Medulla oblongata (tissue), 1 donor: ENCODE measurements at regions not wholly inside any gene's neighbourhood (a gene's known extent, or its start where the extent isn't known, plus 50 kb on each side); places are given as distances from the start of the nearest gene placed in this dataset.
A peak's percentile ranks its signal among the peaks of the same experiment; 100 is the strongest.

ENCODE experiments used
- DNase-seq: peaks from one replicate; pipeline ENCODE4 v3.0.0-alpha.2; 2015; ENCODE audit errors: extremely low spot score

DNA sequence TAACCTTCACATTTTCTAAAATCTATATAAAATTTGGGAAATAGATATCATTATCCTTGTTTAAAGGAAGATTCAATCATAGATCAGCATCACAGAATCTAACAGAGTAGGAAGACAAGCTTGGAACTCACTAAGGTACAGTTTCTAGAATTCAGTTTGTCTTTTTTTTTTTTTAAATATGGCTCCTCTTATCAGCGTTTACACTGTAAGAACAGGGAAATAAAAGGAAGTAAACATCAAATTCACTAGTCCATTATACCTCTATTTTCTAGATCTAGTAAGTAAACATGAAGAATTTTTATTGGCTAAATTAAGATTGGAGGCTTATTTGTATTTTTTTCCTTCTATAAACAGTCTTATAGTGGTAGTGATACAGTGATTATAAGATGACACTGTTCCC, 144.9 kb downstream of the LRIG3 start:
- DNase-seq: no peak

DNA sequence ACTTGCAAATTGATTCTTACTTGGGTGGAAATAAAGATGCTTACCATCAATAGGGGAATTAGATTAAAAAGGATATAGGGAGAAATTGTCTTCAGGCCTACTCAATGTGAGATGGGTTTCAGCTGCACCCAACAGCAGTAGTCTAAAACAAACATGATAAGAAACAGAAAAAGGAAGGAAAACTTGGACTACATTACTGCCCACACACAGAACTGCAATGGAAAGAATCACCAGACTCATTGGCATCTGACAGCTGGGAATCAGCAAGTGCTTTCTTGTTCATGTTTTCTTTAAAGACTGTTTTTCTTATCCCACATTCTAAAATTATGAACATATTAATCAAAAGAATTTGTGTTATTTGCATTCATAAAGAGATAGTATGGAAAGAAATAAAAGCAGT, 144.2 kb downstream of the LRIG3 start:
- DNase-seq: no peak

DNA sequence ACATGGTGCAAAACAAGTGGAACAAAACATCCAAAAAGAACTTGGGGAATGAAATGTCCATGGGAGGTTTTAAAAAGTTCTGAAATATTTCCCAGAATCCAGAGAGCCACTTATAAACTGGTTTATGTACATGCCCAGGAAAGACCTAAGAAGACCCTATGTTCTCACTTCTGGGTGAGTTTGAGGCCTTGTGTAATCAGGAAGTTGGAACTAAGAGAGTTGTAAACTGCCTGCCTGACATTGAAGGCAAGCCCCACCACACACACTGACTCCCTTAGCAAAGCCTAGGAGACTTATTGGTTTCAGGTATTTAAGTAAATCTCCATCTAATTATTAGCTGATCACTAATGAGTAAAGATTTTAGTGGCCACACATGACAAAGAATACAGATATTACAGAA, 142.5 kb downstream of the LRIG3 start:
- no peak for DNase-seq

DNA sequence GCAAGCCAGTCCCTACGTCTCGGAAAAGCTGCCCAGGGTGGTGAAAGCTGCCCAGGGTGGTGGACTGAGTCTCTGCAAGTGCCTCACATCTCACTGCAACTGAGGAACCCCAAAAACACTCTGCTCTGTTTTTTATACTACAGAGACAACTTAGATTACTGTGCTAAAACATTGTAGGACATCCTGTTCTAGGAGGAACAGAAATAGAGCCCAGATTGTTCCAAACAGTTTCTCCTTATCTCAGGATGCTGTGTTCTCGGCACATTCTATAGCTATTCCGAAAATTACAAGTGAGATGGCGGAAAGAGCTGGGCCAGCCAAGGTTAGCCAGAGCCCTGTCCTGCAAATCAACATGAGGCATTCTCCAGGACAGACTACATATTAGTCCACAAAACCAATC, 138.7 kb downstream of the LRIG3 start:
- no peak for DNase-seq

DNA sequence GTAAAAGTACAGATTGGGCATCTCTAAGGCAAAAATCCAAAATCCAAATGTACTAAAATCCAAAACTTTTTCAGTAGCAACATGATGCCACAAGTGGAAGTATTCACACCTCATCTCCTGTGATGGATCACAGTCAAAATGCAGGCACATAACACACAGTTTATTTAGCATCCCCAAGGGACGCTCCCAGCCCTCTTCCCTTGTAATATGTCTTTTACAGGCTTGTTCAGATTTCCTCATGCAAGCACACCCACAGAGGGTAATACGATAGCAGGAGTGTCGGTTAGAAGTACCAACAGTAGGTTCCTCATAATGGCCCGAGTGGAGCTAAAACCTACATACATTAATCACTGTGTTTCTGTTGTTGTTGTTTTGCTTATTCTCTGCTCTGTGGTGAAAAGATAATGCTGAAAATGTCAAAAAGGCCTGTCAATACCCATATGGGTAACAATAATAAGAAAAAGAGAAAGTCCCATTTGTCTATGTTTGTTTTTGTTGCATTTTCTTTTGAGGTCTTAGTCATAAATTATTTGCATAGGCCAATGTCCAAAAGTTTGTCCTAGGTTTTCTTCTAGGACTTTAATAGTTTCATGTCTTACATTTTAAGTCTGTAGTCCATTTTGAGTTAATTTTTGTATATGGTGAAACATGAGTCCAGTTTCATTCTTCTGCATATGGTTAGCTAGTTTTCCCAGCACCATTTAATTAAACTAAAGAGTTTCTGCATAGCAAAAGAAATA, 133.1 kb downstream of the LRIG3 start:
- no peak for DNase-seq

DNA sequence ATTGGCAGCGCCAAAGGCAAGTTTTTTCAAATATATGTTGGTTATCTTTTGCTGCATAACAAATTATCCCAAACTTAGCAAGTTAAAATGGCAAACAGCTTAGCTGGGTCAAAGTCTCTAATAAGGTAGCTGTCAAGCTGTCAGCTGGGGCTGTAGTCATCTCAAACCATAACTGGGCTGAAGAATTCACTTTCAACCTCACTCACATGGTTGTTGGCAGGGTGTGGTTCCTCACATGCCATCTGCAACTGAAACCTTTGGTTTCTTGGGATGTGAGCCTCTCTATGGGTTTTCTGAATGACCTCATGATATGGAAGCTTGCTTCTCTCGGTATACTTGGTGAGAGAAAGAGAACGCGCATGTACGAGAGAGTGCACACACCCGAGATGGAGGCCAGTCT, 125.4 kb downstream of the LRIG3 start:
- no peak for DNase-seq

DNA sequence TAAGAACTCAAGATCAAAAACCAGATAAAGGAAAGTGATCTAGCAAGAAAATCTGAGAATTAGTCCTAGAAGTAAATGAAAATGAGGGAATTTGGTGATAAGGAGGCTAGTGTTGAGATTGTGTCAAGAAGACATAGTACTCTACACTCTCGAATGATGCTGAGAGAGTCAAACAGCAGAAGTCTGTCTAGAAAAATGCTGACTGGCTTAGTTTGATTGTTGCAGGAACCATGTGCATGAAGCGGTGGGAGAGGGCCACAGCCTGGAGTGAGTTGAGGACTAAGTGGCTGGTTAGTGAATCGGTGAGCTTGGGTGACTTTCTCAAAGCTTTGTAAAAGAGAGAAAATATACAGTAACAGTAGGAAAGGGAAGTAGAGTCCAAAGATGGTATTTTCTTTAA, 124.5 kb downstream of the LRIG3 start:
- no peak for DNase-seq

DNA sequence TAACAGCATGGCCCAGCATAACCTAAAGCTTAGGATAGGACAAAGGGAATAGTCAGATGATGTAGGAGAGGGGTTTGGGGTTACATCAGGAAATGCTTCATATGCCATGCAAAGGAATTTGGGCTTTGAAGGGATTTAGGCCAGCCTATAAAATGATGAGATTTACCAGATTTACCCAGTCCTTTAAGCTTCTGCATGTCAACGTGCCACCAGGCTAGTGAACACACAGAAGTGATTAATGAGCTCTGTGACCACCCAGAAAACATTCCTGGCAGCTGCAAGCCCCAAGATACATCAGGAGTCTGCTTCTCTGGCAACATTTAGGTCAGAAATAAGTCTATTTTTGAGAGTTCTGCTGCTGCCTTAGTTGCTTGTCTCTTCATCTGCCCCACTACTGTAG, 118.3 kb downstream of the LRIG3 start:
- no peak for DNase-seq

DNA sequence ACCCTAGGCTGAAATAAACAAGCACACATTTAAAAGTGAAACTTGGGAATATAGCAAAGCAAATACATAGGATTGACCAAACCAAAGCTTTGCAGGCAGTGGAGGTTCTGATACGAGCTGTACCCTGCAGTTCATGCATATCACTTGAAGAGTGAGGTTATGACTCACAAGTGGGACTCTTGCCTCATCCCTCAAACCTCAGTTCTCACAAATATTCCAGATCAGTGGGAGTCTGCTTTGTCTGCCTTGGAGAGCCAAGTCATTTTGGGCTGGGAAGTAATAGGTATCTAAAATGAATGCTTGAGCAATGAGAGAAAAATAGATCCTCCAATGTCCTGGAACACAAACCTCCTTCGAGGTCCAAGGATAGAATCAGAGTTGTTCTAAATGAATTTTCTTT, 116.4 kb downstream of the LRIG3 start:
- no peak for DNase-seq

DNA sequence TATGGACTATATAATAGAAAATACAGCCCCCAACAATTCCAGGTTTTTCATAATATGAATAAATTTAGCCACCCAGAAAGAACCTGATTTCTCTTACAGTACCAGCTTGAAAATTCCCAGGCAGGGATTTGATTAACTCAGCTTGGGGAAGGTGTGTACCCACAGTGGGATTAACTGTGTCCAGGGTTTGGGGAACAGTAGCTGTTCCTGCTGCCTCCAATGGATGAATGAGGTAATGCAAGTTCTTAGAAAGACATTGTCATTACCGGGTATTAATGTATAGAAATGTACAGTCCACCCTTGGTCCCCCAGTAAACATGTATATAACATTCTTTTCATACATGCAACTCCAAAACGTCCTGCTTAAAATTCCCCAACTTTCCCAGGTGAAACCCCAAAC, 115.6 kb downstream of the LRIG3 start:
- DNase-seq: no peak

DNA sequence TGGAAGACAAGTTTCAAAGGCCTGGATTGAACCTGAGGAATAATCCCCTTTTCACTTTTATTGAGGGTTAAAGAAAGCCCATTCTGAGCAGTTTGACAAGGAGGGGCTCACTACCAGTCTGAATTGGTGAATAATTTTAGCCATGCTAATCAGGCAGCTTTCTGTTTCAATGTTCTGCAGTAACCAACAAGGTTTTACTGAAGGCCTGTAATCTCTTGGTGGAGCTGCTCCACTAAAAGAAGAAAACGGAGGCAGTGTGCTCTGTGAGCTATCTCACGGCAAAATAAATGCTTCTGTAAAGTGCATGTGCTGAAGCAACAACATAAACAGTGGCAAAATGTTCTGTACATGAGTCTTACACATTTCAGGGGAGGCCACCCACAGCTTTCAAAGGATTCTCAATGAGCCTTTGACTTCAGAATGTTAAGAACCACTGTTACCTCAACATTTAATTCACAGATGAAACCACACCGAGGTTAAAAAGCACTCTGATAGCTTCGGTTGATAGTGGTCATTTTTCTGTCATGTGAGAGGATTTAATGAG, 111.2 kb downstream of the LRIG3 start:
- no peak for DNase-seq

DNA sequence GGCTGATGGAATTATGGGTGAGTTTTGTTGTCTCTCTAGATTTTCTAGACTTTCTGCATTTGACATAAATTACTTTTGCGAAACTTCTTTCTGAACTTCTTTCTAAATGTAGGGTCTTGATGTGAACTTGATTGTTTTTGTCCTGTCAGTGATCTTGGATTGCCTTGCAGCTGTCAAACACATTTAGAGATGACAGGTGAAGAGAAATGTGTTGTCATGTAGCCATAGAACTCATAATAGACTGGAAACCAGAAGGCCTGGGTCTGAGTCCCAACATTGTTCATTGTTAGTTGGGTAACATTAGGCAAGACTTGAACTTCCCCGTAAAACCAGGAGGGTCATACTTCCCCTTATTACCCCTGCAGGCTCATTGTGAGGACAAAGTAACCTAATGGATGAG, 109.0 kb downstream of the LRIG3 start:
- DNase-seq: no peak

DNA sequence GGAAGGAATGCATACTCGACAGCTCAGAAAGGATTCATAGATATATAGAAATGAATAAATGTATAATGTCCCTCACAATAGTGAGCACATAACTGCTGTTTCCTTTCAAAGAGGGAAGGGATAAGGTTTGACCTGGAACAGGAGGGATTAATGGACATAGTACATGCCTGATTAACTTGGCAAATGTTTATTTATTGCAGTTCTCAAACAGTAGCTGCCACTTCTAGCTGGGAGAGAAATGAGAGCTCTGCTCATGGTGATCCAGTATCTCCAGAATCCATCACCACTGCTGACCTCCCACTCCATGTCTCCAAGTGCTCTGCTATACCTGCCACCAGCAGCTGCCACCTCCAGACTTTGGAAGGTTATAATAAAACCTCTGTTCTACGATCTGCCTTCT, 108.1 kb downstream of the LRIG3 start:
- DNase-seq: no peak

DNA sequence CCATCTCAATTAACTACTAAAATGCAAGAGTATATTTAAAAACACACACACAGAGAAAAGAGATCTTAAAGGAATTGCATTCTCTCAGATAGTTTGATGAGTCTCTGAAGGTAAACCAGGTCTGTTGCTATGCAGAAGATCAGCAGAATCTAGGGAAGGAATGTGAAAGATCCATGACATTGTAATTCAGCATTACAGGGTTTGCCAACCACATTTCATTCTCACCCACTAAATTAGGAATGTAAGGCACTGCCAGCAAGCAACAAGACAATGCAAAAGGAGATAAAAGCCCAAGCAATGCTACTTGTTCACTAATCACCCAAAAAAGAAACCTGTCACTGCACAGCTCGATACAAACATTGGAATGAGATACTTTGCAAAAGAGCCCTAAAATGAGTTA, 106.3 kb downstream of the LRIG3 start:
- DNase-seq: no peak

DNA sequence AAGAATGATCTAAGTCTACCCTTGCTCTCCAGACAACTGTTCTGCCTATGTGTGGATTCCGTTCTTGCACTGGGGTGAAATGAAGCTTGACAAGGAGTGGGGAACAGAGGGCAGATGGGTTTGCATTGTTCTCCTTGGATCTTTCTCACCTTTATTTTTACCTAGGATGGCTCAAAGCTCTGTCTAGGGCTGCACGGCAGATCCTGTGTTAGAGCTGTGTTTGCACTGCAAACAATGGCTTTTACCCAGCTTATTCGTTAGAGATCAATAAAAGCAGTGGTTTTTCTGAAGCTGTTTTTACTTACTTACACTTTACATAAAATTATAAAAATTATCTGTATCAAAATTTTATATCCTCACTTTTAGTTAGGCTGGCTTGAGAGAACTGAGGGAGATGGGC, 105.1 kb downstream of the LRIG3 start:
- no peak for DNase-seq

DNA sequence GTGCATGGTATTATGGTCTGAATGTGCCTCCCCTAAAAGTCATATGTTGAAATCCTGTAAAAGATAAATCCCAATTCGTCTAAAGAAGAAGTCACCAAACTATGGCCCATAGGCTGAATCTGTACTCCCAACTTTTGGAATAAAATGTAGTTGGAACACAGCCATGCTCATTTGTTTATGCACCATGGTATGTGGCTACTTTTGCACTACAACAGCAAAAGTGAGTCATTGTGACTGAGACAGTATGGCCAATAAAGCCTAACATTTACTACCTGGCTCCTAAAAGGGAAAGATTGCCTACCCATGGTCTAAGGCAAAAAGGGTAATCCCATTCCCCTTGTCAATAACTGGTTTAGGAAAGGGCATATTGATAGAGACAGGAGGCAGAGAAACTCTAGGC, 101.8 kb downstream of the LRIG3 start:
- DNase-seq: no peak

DNA sequence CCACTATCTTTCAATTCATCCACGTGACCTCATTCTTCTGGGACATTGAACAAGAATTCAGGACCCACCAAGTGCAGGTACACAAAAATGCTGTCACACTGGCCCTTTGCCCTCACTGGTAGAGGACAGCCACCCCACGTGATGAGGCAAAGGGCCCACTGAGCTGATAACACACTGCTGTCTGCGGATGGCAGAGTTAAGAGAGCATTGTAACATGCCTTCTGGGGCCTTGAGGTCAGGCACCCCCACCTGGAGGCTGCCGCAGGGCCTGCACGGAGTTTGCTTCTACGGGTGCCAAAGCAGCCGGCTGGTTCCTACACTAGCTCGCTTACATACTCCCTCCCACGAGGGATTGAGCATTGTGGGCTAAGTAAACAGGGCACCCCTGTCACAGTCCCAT, 101.0 kb downstream of the LRIG3 start:
- DNase-seq: no peak

DNA sequence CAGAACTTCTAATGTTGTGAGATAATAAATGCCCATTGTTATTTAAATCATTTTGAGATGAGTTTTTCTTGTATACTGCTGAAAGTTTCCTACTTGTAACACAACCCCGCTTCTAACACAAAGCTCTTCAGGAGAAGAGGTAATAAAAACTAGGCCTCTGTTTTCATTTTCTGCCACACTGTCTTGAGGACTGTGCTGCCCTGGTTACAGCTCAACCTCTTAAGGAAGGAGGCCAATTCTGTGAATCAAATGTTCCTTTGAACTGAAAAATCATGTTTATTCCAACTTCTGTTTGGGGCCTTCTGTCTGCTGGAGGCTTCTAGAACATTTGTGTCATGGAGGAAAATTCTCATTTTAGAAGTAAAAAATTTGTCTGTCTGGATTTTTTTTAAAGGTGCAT, 100.3 kb downstream of the LRIG3 start:
- DNase-seq: peak; percentile 41
